ENCODE measurements at regions not wholly inside any gene's neighbourhood (a gene's known extent, or its start where the extent isn't known, plus 50 kb on each side); places are given as distances from the start of the nearest gene placed in this dataset.

- TF ChIP-seq CTCF (IDR thresholded peaks at IDR 0.05) = no peak
- no peak for TF ChIP-seq POLR2A (IDR thresholded peaks at IDR 0.05; ENCODE audit: low read depth)
- no peak for TF ChIP-seq POLR2AphosphoS5 (IDR thresholded peaks at IDR 0.05)
- TF ChIP-seq EP300 (IDR thresholded peaks at IDR 0.05) = no peak
- peaks cover 0 to 17% (median 8%) of the 10 kb centered on the region in 4 donors for H3K4me1 ChIP-seq
- H3K27me3 ChIP-seq = no peaks in the 10 kb centered on the region
- intact Hi-C loops (cut with DNase I) = no loop called here
- H3K36me3 ChIP-seq = no peaks in the 10 kb centered on the region
- no peak overlapping the region for H3K4me3 ChIP-seq
- DNase-seq (ENCODE audit: extremely low spot score) = no peak
- H3K27ac ChIP-seq (replicated peaks in 1 of 4) = no peak overlapping the region
- WGBS = 77% methylated on average over 4 of the region's 4 CpGs
- peaks cover 0 to 6% (median 0%) of the 10 kb centered on the region in 4 donors for H3K9me3 ChIP-seq
Observed at GRCh38 chr1:113210248-113210647, 137.2 kb downstream of the LRIG2 start.

- no peaks in the 10 kb centered on the region for H3K36me3 ChIP-seq
- no peak for TF ChIP-seq POLR2A (IDR thresholded peaks at IDR 0.05; ENCODE audit: low read depth)
- no peak for TF ChIP-seq EP300 (IDR thresholded peaks at IDR 0.05)
- TF ChIP-seq CTCF (IDR thresholded peaks at IDR 0.05) = no peak
- TF ChIP-seq POLR2AphosphoS5 (IDR thresholded peaks at IDR 0.05) = no peak
- H3K27me3 ChIP-seq = no peaks in the 10 kb centered on the region
- no peak overlapping the region for H3K27ac ChIP-seq (replicated peaks in 1 of 4)
- WGBS = 74% methylated on average over 5 of the region's 5 CpGs
- no peak overlapping the region for H3K4me3 ChIP-seq
- H3K9me3 ChIP-seq = peaks cover 0 to 7% (median 0%) of the 10 kb centered on the region in 4 donors
- H3K4me1 ChIP-seq = peaks cover 0 to 17% (median 8%) of the 10 kb centered on the region in 4 donors
- intact Hi-C loops (cut with DNase I) = no loop called here
- DNase-seq (ENCODE audit: extremely low spot score) = no peak
Observed at GRCh38 chr1:113211467-113211866, 138.5 kb downstream of the LRIG2 start.

GRCh38 chr1:113215015-113215414 lies 142.0 kb downstream of the LRIG2 start:
- no peak for DNase-seq (ENCODE audit: extremely low spot score)
- Histone ChIP-seq H3K27me3 (no peaks in the 10 kb centered on the region), H3K4me1 (no peaks in the 10 kb centered on the region), H3K36me3 (no peaks in the 10 kb centered on the region), H3K9me3 (peaks cover 0 to 7% (median 0%) of the 10 kb centered on the region in 4 donors), H3K4me3 (no peak overlapping the region), H3K27ac (replicated peaks in 1 of 4) (no peak overlapping the region)
- TF ChIP-seq POLR2A (IDR thresholded peaks at IDR 0.05; ENCODE audit: low read depth) = no peak
- TF ChIP-seq EP300 (IDR thresholded peaks at IDR 0.05) = no peak
- no peak for TF ChIP-seq CTCF (IDR thresholded peaks at IDR 0.05)
- no peak for TF ChIP-seq POLR2AphosphoS5 (IDR thresholded peaks at IDR 0.05)
- WGBS = 87% methylated on average over 3 of the region's 3 CpGs
- intact Hi-C loops (cut with DNase I) = no loop called here

GRCh38 chr1:113216664-113217063 lies 143.7 kb downstream of the LRIG2 start:
- intact Hi-C loops (cut with DNase I) = no loop called here
- TF ChIP-seq POLR2A (IDR thresholded peaks at IDR 0.05; ENCODE audit: low read depth) = no peak
- no peak for TF ChIP-seq EP300 (IDR thresholded peaks at IDR 0.05)
- no peak for TF ChIP-seq POLR2AphosphoS5 (IDR thresholded peaks at IDR 0.05)
- no peak for TF ChIP-seq CTCF (IDR thresholded peaks at IDR 0.05)
- H3K4me1 ChIP-seq = no peaks in the 10 kb centered on the region
- H3K4me3 ChIP-seq = no peak overlapping the region
- 94% methylated on average over 3 of the region's 3 CpGs for WGBS
- no peaks in the 10 kb centered on the region for H3K27me3 ChIP-seq
- no peaks in the 10 kb centered on the region for H3K36me3 ChIP-seq
- DNase-seq (ENCODE audit: extremely low spot score) = no peak
- peaks cover 0 to 7% (median 0%) of the 10 kb centered on the region in 4 donors for H3K9me3 ChIP-seq
- no peak overlapping the region for H3K27ac ChIP-seq (replicated peaks in 1 of 4)

Data from esophagus muscularis mucosa (tissue), 4 donors.